HCT116 (cell line): ENCODE measurements at regions not wholly inside any gene's neighbourhood (a gene's known extent, or its start where the extent isn't known, plus 50 kb on each side); places are given as distances from the start of the nearest gene placed in this dataset.

ENCODE experiments used
- CEBPB ChIP-seq: IDR thresholded peaks from 2 replicates; pipeline ENCODE4 v1.6.1; 2012; ENCODE audit warnings: low read depth
- CTCF ChIP-seq, 3 experiments: fragments of 200-600 bp in 1 of 3; sonication (generic) in 1 of 3; IDR thresholded peaks in 2 of 3; conservative IDR thresholded peaks in 1 of 3; 2 replicates each; pipeline ENCODE4 v1.5.1; 2012 to 2017; ENCODE audit warnings: low read depth in 2 of 3, low read length in 2 of 3, antibody characterized with exemption in 1 of 3, borderline replicate concordance in 1 of 3, control low read depth in 1 of 3, mild to moderate bottlenecking in 1 of 3, mixed read lengths in 1 of 3, mixed run types in 1 of 3, moderate library complexity in 1 of 3; ENCODE audit not compliant: insufficient read depth in 1 of 3
- EZH2 ChIP-seq: fragments of 200-600 bp; sonication (generic); IDR thresholded peaks from 2 replicates; pipeline ENCODE4 v1.6.1; 2017; ENCODE audit warnings: antibody characterized with exemption, mixed run types
- FOSL1 ChIP-seq: IDR thresholded peaks from 2 replicates; pipeline ENCODE4 v1.6.1; 2012; ENCODE audit warnings: low read depth
- POLR2A ChIP-seq: IDR thresholded peaks from 2 replicates; pipeline ENCODE4 v1.7.0; 2011; ENCODE audit warnings: borderline replicate concordance; ENCODE audit not compliant: insufficient read depth, insufficient read length; ENCODE audit errors: extremely low read depth
- POLR2AphosphoS5 ChIP-seq: IDR thresholded peaks from 2 replicates; pipeline ENCODE4 v1.6.1; 2011; ENCODE audit warnings: mild to moderate bottlenecking, low read depth, low read length, moderate library complexity
- SRF ChIP-seq: IDR thresholded peaks from 2 replicates; pipeline ENCODE4 v1.6.1; 2012; ENCODE audit warnings: low read depth
- YY1 ChIP-seq: IDR thresholded peaks from 2 replicates; pipeline ENCODE4 v1.6.1; 2011; ENCODE audit warnings: low read length, low read depth, moderate library complexity, mild to moderate bottlenecking; ENCODE audit not compliant: insufficient replicate concordance; ENCODE audit errors: extremely low read depth
- ZNF274 ChIP-seq: fragments of 200-500 bp; sonication (Bioruptor generic); IDR thresholded peaks from 2 replicates; pipeline ENCODE4 v1.6.1; 2014; ENCODE audit warnings: mild to moderate bottlenecking, low read depth, low read length, inconsistent platforms

- TF ChIP-seq CEBPB (peak; percentile 93), CTCF (IDR thresholded peaks at IDR 0.05 in 2 of 3, conservative IDR thresholded peaks at IDR 0.05 in 1 of 3; ENCODE audit: borderline replicate concordance in 1 of 3, insufficient read depth in 1 of 3, low read depth in 2 of 3, low read length in 2 of 3) (no peak), ZNF274 (no peak), POLR2AphosphoS5 (0 out of 2 replicates have a peak, but pooled peaks have one; percentile 28), SRF (no peak), POLR2A (no peak), FOSL1 (peak; percentile 66), YY1 (peak; percentile 6), EZH2 (no peak)
Measured at GRCh38 chr3:18153571-18154173, 271.5 kb downstream of the SATB1 start.
